ENCODE measurements at regions not wholly inside any gene's neighbourhood (a gene's known extent, or its start where the extent isn't known, plus 50 kb on each side); places are given as distances from the start of the nearest gene placed in this dataset.

- no peak for TF ChIP-seq EZH2 (IDR thresholded peaks at IDR 0.05; ENCODE audit: borderline replicate concordance, low read length)
- TF ChIP-seq CTCF (IDR thresholded peaks at IDR 0.05; ENCODE audit: low read length), result no peak
These were observed 174.4 kb downstream of the ICOS start for GRCh38 chr2:204110751-204111516.
